BLaER1 (cell line): ENCODE measurements at regions not wholly inside any gene's neighbourhood (a gene's known extent, or its start where the extent isn't known, plus 50 kb on each side); places are given as distances from the start of the nearest gene placed in this dataset.

Experiments used
- H3K27ac ChIP-seq: shearing (Covaris generic); formaldehyde crosslinking; 2 replicates; pipeline ENCODE4 v1.8.1; 2022
- H3K27me3 ChIP-seq: shearing (Covaris generic); formaldehyde crosslinking; 2 replicates; pipeline ENCODE4 v1.8.1; 2022
- H3K36me3 ChIP-seq: shearing (Covaris generic); formaldehyde crosslinking; 2 replicates; pipeline ENCODE4 v1.8.1; 2022
- H3K4me1 ChIP-seq: shearing (Covaris generic); formaldehyde crosslinking; 2 replicates; pipeline ENCODE4 v1.8.1; 2022
- H3K4me2 ChIP-seq: shearing (Covaris generic); formaldehyde crosslinking; 2 replicates; pipeline ENCODE4 v1.8.1; 2022
- H3K4me3 ChIP-seq: shearing (Covaris generic); formaldehyde crosslinking; 2 replicates; pipeline ENCODE4 v1.8.1; 2022
- H3K9ac ChIP-seq: shearing (Covaris generic); formaldehyde crosslinking; 2 replicates; pipeline ENCODE4 v1.8.1; 2022
- H3K9me3 ChIP-seq: shearing (Covaris generic); formaldehyde crosslinking; 2 replicates; pipeline ENCODE4 v1.8.1; 2022
- H4K20me1 ChIP-seq: shearing (Covaris generic); formaldehyde crosslinking; 2 replicates; pipeline ENCODE4 v1.8.1; 2022
- Cebpa-rat ChIP-seq: shearing (Covaris generic); IDR thresholded peaks from 2 replicates; pipeline ENCODE4 v1.8.1; 2022

- no peak for TF ChIP-seq Cebpa-rat
- Histone ChIP-seq H3K27ac (no peak overlapping the region), H3K27me3 (no peaks in the 10 kb centered on the region), H3K4me2 (no peak overlapping the region), H3K36me3 (no peaks in the 10 kb centered on the region), H3K4me1 (no peaks in the 10 kb centered on the region), H3K9me3 (no peaks in the 10 kb centered on the region), H3K9ac (no peak overlapping the region), H3K4me3 (no peak overlapping the region), H4K20me1 (no peaks in the 10 kb centered on the region)
Observed at GRCh38 chr10:111785921-111786320, 397.6 kb downstream of the GPAM start.

DNA sequence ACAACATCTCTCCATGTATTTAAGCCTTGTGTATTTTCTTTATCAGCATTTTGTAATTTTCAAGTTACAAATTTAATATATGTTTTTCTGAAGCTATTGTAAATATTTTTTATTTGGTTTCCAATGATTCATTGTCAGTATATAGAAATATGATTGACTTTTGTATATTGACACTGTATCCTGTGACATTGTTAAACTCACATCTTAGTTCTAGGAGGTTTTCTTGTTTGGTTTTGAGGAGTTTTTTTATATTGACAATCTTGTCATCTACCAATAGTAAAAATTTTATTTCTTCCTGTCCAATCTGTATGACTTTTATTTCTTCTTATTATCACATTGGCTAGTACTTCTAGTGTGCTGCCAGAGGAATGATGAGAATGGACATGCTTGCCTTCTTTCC lies 393.7 kb downstream of the GPAM start:
- no peak overlapping the region for H3K9ac ChIP-seq
- H3K4me2 ChIP-seq: no peak overlapping the region
- H3K4me3 ChIP-seq: no peak overlapping the region
- H3K9me3 ChIP-seq: no peaks in the 10 kb centered on the region
- TF ChIP-seq Cebpa-rat: no peak
- H3K27ac ChIP-seq: no peak overlapping the region
- no peaks in the 10 kb centered on the region for H4K20me1 ChIP-seq
- no peaks in the 10 kb centered on the region for H3K36me3 ChIP-seq
- H3K4me1 ChIP-seq: no peaks in the 10 kb centered on the region
- no peaks in the 10 kb centered on the region for H3K27me3 ChIP-seq

- TF ChIP-seq Cebpa-rat: no peak
- H3K27me3 ChIP-seq: no peaks in the 10 kb centered on the region
- no peaks in the 10 kb centered on the region for H3K36me3 ChIP-seq
- no peaks in the 10 kb centered on the region for H3K9me3 ChIP-seq
- H3K9ac ChIP-seq: no peak overlapping the region
- H3K4me2 ChIP-seq: no peak overlapping the region
- no peak overlapping the region for H3K27ac ChIP-seq
- H3K4me1 ChIP-seq: no peaks in the 10 kb centered on the region
- no peak overlapping the region for H3K4me3 ChIP-seq
- no peaks in the 10 kb centered on the region for H4K20me1 ChIP-seq
Observed at GRCh38 chr10:111801841-111802240, 381.7 kb downstream of the GPAM start.

GRCh38 chr10:111804781-111805180 lies 378.8 kb downstream of the GPAM start:
- no peak overlapping the region for H3K27ac ChIP-seq
- no peaks in the 10 kb centered on the region for H3K4me1 ChIP-seq
- H4K20me1 ChIP-seq: no peaks in the 10 kb centered on the region
- H3K9me3 ChIP-seq: no peaks in the 10 kb centered on the region
- H3K4me2 ChIP-seq: no peak overlapping the region
- H3K27me3 ChIP-seq: no peaks in the 10 kb centered on the region
- TF ChIP-seq Cebpa-rat: no peak
- H3K36me3 ChIP-seq: no peaks in the 10 kb centered on the region
- no peak overlapping the region for H3K9ac ChIP-seq
- H3K4me3 ChIP-seq: no peak overlapping the region

GRCh38 chr10:111811517-111811916 lies 372.0 kb downstream of the GPAM start:
- Histone ChIP-seq H3K9me3 (no peaks in the 10 kb centered on the region), H3K36me3 (no peaks in the 10 kb centered on the region), H3K27me3 (no peaks in the 10 kb centered on the region), H3K27ac (no peak overlapping the region), H3K4me3 (no peak overlapping the region), H4K20me1 (no peaks in the 10 kb centered on the region), H3K4me2 (no peak overlapping the region), H3K9ac (no peak overlapping the region), H3K4me1 (no peaks in the 10 kb centered on the region)
- TF ChIP-seq Cebpa-rat: no peak

- H3K36me3 ChIP-seq: no peaks in the 10 kb centered on the region
- no peaks in the 10 kb centered on the region for H4K20me1 ChIP-seq
- no peak overlapping the region for H3K4me2 ChIP-seq
- no peaks in the 10 kb centered on the region for H3K4me1 ChIP-seq
- no peak overlapping the region for H3K27ac ChIP-seq
- no peak overlapping the region for H3K9ac ChIP-seq
- H3K27me3 ChIP-seq: no peaks in the 10 kb centered on the region
- TF ChIP-seq Cebpa-rat: no peak
- no peak overlapping the region for H3K4me3 ChIP-seq
- H3K9me3 ChIP-seq: no peaks in the 10 kb centered on the region
Observed at GRCh38 chr10:111820471-111820870, 363.1 kb downstream of the GPAM start.

DNA sequence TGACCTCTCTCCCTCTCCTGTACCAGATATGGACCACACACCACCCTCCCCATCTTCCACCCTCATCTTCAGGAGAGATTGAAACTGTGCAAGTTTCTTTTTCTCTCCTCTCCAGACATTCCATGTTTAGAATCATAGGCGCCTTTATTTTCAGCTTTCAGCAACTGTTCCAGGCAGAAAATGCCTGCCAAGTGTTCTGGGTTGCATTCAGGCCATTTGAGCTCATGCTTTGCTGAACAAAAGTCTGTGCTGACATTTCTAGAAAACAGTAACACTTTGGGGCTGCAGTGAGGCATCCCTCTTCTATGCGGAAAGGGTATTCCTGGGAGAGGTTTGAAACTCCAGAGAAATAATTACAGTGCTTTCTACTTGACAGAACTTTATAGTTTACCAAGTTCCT lies 361.7 kb downstream of the GPAM start:
- Histone ChIP-seq H3K36me3 (no peaks in the 10 kb centered on the region), H3K9ac (no peak overlapping the region), H3K9me3 (no peaks in the 10 kb centered on the region), H3K27me3 (no peaks in the 10 kb centered on the region), H3K4me3 (no peak overlapping the region), H3K4me1 (no peaks in the 10 kb centered on the region), H3K27ac (no peak overlapping the region), H4K20me1 (no peaks in the 10 kb centered on the region), H3K4me2 (no peak overlapping the region)
- TF ChIP-seq Cebpa-rat: no peak

- no peak for TF ChIP-seq Cebpa-rat
- H3K27me3 ChIP-seq: no peaks in the 10 kb centered on the region
- H3K9me3 ChIP-seq: no peaks in the 10 kb centered on the region
- H3K36me3 ChIP-seq: no peaks in the 10 kb centered on the region
- H3K4me2 ChIP-seq: no peak overlapping the region
- no peaks in the 10 kb centered on the region for H4K20me1 ChIP-seq
- no peak overlapping the region for H3K27ac ChIP-seq
- H3K4me3 ChIP-seq: no peak overlapping the region
- no peaks in the 10 kb centered on the region for H3K4me1 ChIP-seq
- H3K9ac ChIP-seq: no peak overlapping the region
Observed at GRCh38 chr10:111822661-111823060, 360.9 kb downstream of the GPAM start.

- Histone ChIP-seq H3K4me2 (no peak overlapping the region), H3K4me1 (no peaks in the 10 kb centered on the region), H3K36me3 (no peaks in the 10 kb centered on the region), H3K9ac (no peak overlapping the region), H3K4me3 (no peak overlapping the region), H3K27me3 (no peaks in the 10 kb centered on the region), H3K27ac (no peak overlapping the region), H4K20me1 (no peaks in the 10 kb centered on the region), H3K9me3 (no peaks in the 10 kb centered on the region)
- no peak for TF ChIP-seq Cebpa-rat
Observed at GRCh38 chr10:111824128-111824527, 359.4 kb downstream of the GPAM start.

DNA sequence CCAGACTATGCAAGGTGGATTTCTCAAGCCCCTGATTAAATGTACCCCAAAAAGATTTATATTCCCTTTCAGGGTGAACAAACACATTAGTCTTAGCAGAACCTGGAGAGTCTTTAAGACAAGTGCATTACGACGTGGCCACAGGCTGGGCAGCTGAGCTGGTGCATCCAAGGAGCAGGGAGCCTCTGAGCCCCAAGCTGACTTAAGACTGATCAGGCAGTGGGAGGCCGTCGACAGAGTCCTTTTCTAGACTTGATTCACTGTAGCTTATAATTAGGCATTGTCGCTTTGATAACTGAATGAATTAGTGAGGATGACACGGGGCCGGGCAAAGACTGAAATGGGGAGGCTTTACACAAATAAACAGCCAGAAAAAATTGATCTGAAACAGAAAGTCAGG lies 353.2 kb downstream of the GPAM start:
- H3K9me3 ChIP-seq: no peaks in the 10 kb centered on the region
- H3K4me1 ChIP-seq: no peaks in the 10 kb centered on the region
- H3K4me2 ChIP-seq: no peak overlapping the region
- no peaks in the 10 kb centered on the region for H3K36me3 ChIP-seq
- H3K9ac ChIP-seq: no peak overlapping the region
- no peak overlapping the region for H3K27ac ChIP-seq
- no peak overlapping the region for H3K4me3 ChIP-seq
- TF ChIP-seq Cebpa-rat: no peak
- no peaks in the 10 kb centered on the region for H4K20me1 ChIP-seq
- no peaks in the 10 kb centered on the region for H3K27me3 ChIP-seq

- Histone ChIP-seq H3K27me3 (no peaks in the 10 kb centered on the region), H3K36me3 (no peaks in the 10 kb centered on the region), H3K27ac (no peak overlapping the region), H4K20me1 (no peaks in the 10 kb centered on the region), H3K4me3 (no peak overlapping the region), H3K4me1 (no peaks in the 10 kb centered on the region), H3K4me2 (no peak overlapping the region), H3K9me3 (no peaks in the 10 kb centered on the region), H3K9ac (no peak overlapping the region)
- TF ChIP-seq Cebpa-rat: no peak
Observed at GRCh38 chr10:111831058-111831457, 352.5 kb downstream of the GPAM start.
